ENCODE measurements at regions not wholly inside any gene's neighbourhood (a gene's known extent, or its start where the extent isn't known, plus 50 kb on each side); places are given as distances from the start of the nearest gene placed in this dataset.
"Not testable (repeated sequence)": the region's sequence is repeated elsewhere in the genome, so short reads cannot be mapped to it uniquely, and the experiment has no call there.

- no peaks in the 10 kb centered on the region for H3K27me3 ChIP-seq (ENCODE audit: low read depth)
- H3K36me3 ChIP-seq: no peaks in the 10 kb centered on the region
- no peak for TF ChIP-seq CTCF (IDR thresholded peaks at IDR 0.05; ENCODE audit: borderline replicate concordance)
- no peak for DNase-seq
- H3K27ac ChIP-seq (replicated peaks): no peak overlapping the region
- intact Hi-C loops (cut with micrococcal nuclease): no loop called here
- H3K4me1 ChIP-seq: no peaks in the 10 kb centered on the region
- no peaks in the 10 kb centered on the region for H3K9me3 ChIP-seq (replicated peaks)
- H3K4me3 ChIP-seq: no peak overlapping the region
Measured at GRCh38 chr5:121478636-121479035, 373.0 kb upstream of the FTMT start.

GRCh38 chr5:121479337-121479736 lies 372.3 kb upstream of the FTMT start:
- DNase-seq: no peak
- no peak for TF ChIP-seq CTCF (IDR thresholded peaks at IDR 0.05; ENCODE audit: borderline replicate concordance)
- intact Hi-C loops (cut with micrococcal nuclease): no loop called here

GRCh38 chr5:121485281-121485680 lies 366.4 kb upstream of the FTMT start:
- Histone ChIP-seq H3K27ac (replicated peaks) (no peak overlapping the region), H3K4me1 (no peaks in the 10 kb centered on the region), H3K9me3 (replicated peaks) (peaks cover 5% of the 10 kb centered on the region), H3K27me3 (ENCODE audit: low read depth) (no peaks in the 10 kb centered on the region), H3K4me3 (no peak overlapping the region), H3K36me3 (no peaks in the 10 kb centered on the region)
- DNase-seq: no peak
- intact Hi-C loops (cut with micrococcal nuclease): no loop called here
- no peak for TF ChIP-seq CTCF (IDR thresholded peaks at IDR 0.05; ENCODE audit: borderline replicate concordance)

More at GRCh38 chr5:121479337-121479736, 372.3 kb upstream of the FTMT start:
- no peaks in the 10 kb centered on the region for H3K27me3 ChIP-seq (ENCODE audit: low read depth)
- no peaks in the 10 kb centered on the region for H3K9me3 ChIP-seq (replicated peaks)
- no peak overlapping the region for H3K4me3 ChIP-seq
- no peaks in the 10 kb centered on the region for H3K4me1 ChIP-seq
- no peaks in the 10 kb centered on the region for H3K36me3 ChIP-seq
- H3K27ac ChIP-seq (replicated peaks): no peak overlapping the region

- H3K4me1 ChIP-seq; H3K36me3 ChIP-seq; H3K27ac ChIP-seq (replicated peaks); H3K4me3 ChIP-seq; H3K27me3 ChIP-seq (ENCODE audit: low read depth); H3K9me3 ChIP-seq (replicated peaks); intact Hi-C loops (cut with micrococcal nuclease); DNase-seq: not testable (repeated sequence)
Measured at GRCh38 chr5:121485999-121486398, 365.7 kb upstream of the FTMT start.

GRCh38 chr5:121489972-121490371 lies 361.7 kb upstream of the FTMT start:
- no peak for DNase-seq
- intact Hi-C loops (cut with micrococcal nuclease): no loop called here
- no peaks in the 10 kb centered on the region for H3K27me3 ChIP-seq (ENCODE audit: low read depth)
- no peak overlapping the region for H3K4me3 ChIP-seq
- H3K9me3 ChIP-seq (replicated peaks): peaks cover 14% of the 10 kb centered on the region
- H3K27ac ChIP-seq (replicated peaks): no peak overlapping the region
- no peak for TF ChIP-seq CTCF (IDR thresholded peaks at IDR 0.05; ENCODE audit: borderline replicate concordance)
- H3K4me1 ChIP-seq: no peaks in the 10 kb centered on the region
- no peaks in the 10 kb centered on the region for H3K36me3 ChIP-seq

GRCh38 chr5:121497176-121497575 lies 354.5 kb upstream of the FTMT start:
- Histone ChIP-seq H3K27ac (replicated peaks) (no peak overlapping the region), H3K9me3 (replicated peaks) (peaks cover 10% of the 10 kb centered on the region), H3K4me3 (no peak overlapping the region), H3K36me3 (no peaks in the 10 kb centered on the region), H3K4me1 (no peaks in the 10 kb centered on the region), H3K27me3 (ENCODE audit: low read depth) (no peaks in the 10 kb centered on the region)
- intact Hi-C loops (cut with micrococcal nuclease): no loop called here
- TF ChIP-seq CTCF (IDR thresholded peaks at IDR 0.05; ENCODE audit: borderline replicate concordance): no peak
- DNase-seq: no peak

All from left ventricle myocardium inferior (tissue), 1 donor.